ENCODE measurements at regions not wholly inside any gene's neighbourhood (a gene's known extent, or its start where the extent isn't known, plus 50 kb on each side); places are given as distances from the start of the nearest gene placed in this dataset.

GRCh38 chr18:2218101-2218500 is 353.2 kb downstream of the METTL4 start:
- Mint-ChIP-seq H3K27me3 (ENCODE audit: low read depth) (no peaks in the 10 kb centered on the region), H3K9me3 (peaks cover 44% of the 10 kb centered on the region), H3K4me3 (no peak overlapping the region), H3K4me1 (no peaks in the 10 kb centered on the region), H3K36me3 (peaks cover 5% of the 10 kb centered on the region; the same call in 1 of the 2 replicates), H3K27ac (no peak overlapping the region)
- no peak for TF ChIP-seq GRHL2 (CRISPR knock-in tag; IDR thresholded peaks at IDR 0.05; ENCODE audit: insufficient replicate concordance, severe bottlenecking)
- no peak for TF ChIP-seq ZNF138 (CRISPR knock-in tag; conservative IDR thresholded peaks at IDR 0.05)
- TF ChIP-seq OVOL2 (CRISPR knock-in tag; IDR thresholded peaks at IDR 0.05; ENCODE audit: borderline replicate concordance) = no peak
- DNase-seq (ENCODE audit: low spot score) (no peak), ATAC-seq (no peak)
- POLR2A ChIA-PET = no interaction called here
- CTCF ChIA-PET = no interaction called here

- H3K4me1 Mint-ChIP-seq = no peaks in the 10 kb centered on the region
- POLR2A ChIA-PET = no interaction called here
These were observed 351.6 kb downstream of the METTL4 start for GRCh38 chr18:2219706-2220105.

More at GRCh38 chr18:2219706-2220105, 351.6 kb downstream of the METTL4 start:
- ATAC-seq (no peak), DNase-seq (ENCODE audit: low spot score) (no peak)
- no peak overlapping the region for H3K27ac Mint-ChIP-seq
- H3K4me3 Mint-ChIP-seq = no peak overlapping the region
- CTCF ChIA-PET = no interaction called here
- H3K9me3 Mint-ChIP-seq = peaks cover 29% of the 10 kb centered on the region
- H3K27me3 Mint-ChIP-seq (ENCODE audit: low read depth) = no peaks in the 10 kb centered on the region
- peaks cover 5% of the 10 kb centered on the region; the same call in 1 of the 2 replicates for H3K36me3 Mint-ChIP-seq
- TF ChIP-seq ESRRA (CRISPR knock-in tag; IDR thresholded peaks at IDR 0.05; ENCODE audit: borderline replicate concordance) (no peak), ZNF425 (CRISPR knock-in tag; conservative IDR thresholded peaks at IDR 0.05) (no peak), ZNF396 (CRISPR knock-in tag; IDR thresholded peaks at IDR 0.05; ENCODE audit: borderline replicate concordance) (no peak), ERG (CRISPR knock-in tag; IDR thresholded peaks at IDR 0.05) (no peak), JUN (CRISPR knock-in tag; IDR thresholded peaks at IDR 0.05) (no peak), CREB1 (CRISPR knock-in tag; IDR thresholded peaks at IDR 0.05) (no peak), ZNF512 (CRISPR knock-in tag; IDR thresholded peaks at IDR 0.05; ENCODE audit: borderline replicate concordance) (no peak), KAT7 (CRISPR knock-in tag; IDR thresholded peaks at IDR 0.05; ENCODE audit: borderline replicate concordance) (no peak), OVOL2 (CRISPR knock-in tag; IDR thresholded peaks at IDR 0.05; ENCODE audit: borderline replicate concordance) (no peak), ELF4 (CRISPR knock-in tag; IDR thresholded peaks at IDR 0.05; ENCODE audit: low read depth) (no peak), ARID4B (CRISPR knock-in tag; IDR thresholded peaks at IDR 0.05; ENCODE audit: borderline replicate concordance) (no peak), ZNF532 (CRISPR knock-in tag; IDR thresholded peaks at IDR 0.05; ENCODE audit: borderline replicate concordance) (no peak), ZNF671 (CRISPR knock-in tag; IDR thresholded peaks at IDR 0.05) (no peak), PRRX2 (CRISPR knock-in tag; IDR thresholded peaks at IDR 0.05) (no peak), AR (CRISPR knock-in tag; IDR thresholded peaks at IDR 0.05) (no peak)

Measured in WTC11 (cell line).